Gastrocnemius medialis (tissue), 4 donors: ENCODE measurements at regions not wholly inside any gene's neighbourhood (a gene's known extent, or its start where the extent isn't known, plus 50 kb on each side); places are given as distances from the start of the nearest gene placed in this dataset.

Experiments
- ATAC-seq, 2 donors: fragments of 150-250 bp; one replicate each; pipeline ENCODE4 v1.9.1; 2016
- DNase-seq, 2 donors: peaks; one replicate each; pipeline ENCODE4 v3.0.0-alpha.2; 2019
- H3K27ac ChIP-seq, 4 donors: fragments of 200-600 bp; sonication (generic); 1 replicate in 1 of 4; 2 replicates in 3 of 4; pipeline ENCODE4 v1.5.1; 2016 to 2018; ENCODE audit warnings: mild to moderate bottlenecking in 2 of 4, moderate library complexity in 1 of 4
- H3K27me3 ChIP-seq, 3 donors: fragments of 200-600 bp; sonication (generic) in 2 of 3; 1 replicate in 1 of 3; 2 replicates in 2 of 3; pipeline versions ENCODE4 v1.5.1 to v1.6.0; 2016 to 2019; ENCODE audit warnings: mild to moderate bottlenecking in 1 of 3, moderate library complexity in 1 of 3
- H3K36me3 ChIP-seq, 2 donors: fragments of 200-600 bp; sonication (generic) in 1 of 2; one replicate each; pipeline ENCODE4 v1.5.1; 2017 to 2018
- H3K4me1 ChIP-seq, 2 donors: fragments of 200-600 bp; sonication (generic) in 1 of 2; one replicate each; pipeline ENCODE4 v1.5.1; 2016 to 2017; ENCODE audit warnings: mild to moderate bottlenecking in 2 of 2
- H3K4me3 ChIP-seq, 4 donors: fragments of 200-600 bp; sonication (generic) in 3 of 4; 1 replicate in 1 of 4; 2 replicates in 3 of 4; pipeline ENCODE4 v1.5.1; 2016 to 2019; ENCODE audit warnings: mild to moderate bottlenecking in 2 of 4
- H3K9me3 ChIP-seq, 3 donors: fragments of 200-600 bp; sonication (generic) in 2 of 3; 1 replicate in 1 of 3; 2 replicates in 2 of 3; pipeline ENCODE4 v1.5.1; 2016 to 2019
- CTCF ChIP-seq, 5 experiments: fragments of 450-650 bp in 3 of 5; fragments of 200-600 bp in 2 of 5; sonication (generic) in 2 of 5; IDR thresholded peaks in 4 of 5; conservative IDR thresholded peaks in 1 of 5; 1 replicate in 4 of 5; 2 replicates in 1 of 5; pipeline ENCODE4 v1.5.1; 2016 to 2019; ENCODE audit warnings: antibody characterized with exemption in 5 of 5, mild to moderate bottlenecking in 3 of 5, moderate library complexity in 3 of 5
- POLR2A ChIP-seq, 2 donors: fragments of 450-650 bp; IDR thresholded peaks; one replicate each; pipeline ENCODE4 v1.6.1; 2017; ENCODE audit warnings: antibody characterized with exemption in 2 of 2, mild to moderate bottlenecking in 2 of 2, moderate library complexity in 2 of 2
- in situ Hi-C, 4 donors: fragments of 200-750 bp; cut with MboI; loops; one replicate each; pipeline versions ENCODE4 v1.15.0 to v1.8.0; 2017; ENCODE audit warnings: low sequenced_read_pairs in 4 of 4
- intact Hi-C: fragments of 100-400 bp; cut with DNase I; formaldehyde crosslinking; loops from one replicate; pipeline ENCODE4 v1.15.1; 2023; ENCODE audit warnings: low total_unique reads

DNA sequence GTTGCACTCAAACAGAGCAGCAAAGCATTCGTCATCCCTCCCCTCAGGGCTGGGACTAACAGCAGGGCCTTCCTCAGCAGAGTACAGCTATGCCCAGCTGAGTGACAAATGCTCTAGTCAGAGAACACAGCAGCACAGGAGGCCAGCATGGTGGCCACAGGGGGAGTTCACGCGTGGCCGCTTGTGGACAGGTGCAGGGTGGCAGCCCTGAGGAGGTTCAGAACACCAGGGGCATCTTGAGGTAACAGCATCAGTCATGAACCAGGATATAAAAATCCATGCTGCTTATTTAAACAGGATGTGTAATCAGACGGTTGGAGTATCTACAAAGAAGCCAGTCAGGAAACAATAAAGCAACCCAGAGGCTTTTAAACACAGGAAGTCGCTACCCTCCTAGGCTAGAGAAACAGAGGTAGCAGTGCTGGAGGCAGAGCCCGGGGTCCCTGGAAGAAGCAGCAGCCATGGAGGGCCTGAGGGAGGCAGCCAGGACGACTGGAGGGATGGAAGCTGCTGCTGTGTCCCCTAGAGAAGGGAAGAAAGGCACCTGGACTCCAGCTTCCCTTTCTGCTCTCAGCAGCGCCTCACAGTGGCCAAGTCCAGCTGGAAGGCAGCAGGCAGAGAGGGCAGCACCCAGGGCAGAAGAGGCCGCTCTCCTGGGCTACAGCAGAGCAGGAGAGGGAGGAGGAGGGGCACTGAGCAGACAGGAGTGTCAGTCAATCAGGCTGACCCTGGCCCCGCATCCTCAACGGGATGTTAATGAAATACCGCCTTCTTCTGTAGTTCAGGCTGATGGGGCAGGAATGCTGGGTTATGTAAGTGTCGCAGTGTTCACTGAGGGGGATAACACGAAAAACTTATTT, 70.8 kb upstream of the UCN3 start:
- intact Hi-C loops: no loop called here
- ATAC-seq: no peak
- H3K9me3 ChIP-seq: no peaks in the 10 kb centered on the region
- H3K27me3 ChIP-seq: no peaks in the 10 kb centered on the region
- TF ChIP-seq POLR2A (IDR thresholded peaks at IDR 0.05) (no peak), CTCF (IDR thresholded peaks at IDR 0.05 in 4 of 5, conservative IDR thresholded peaks at IDR 0.05 in 1 of 5) (peak in 1 of 5 experiments; percentile 29)
- peak in 1 of 2 donors; percentile 17 for DNase-seq
- peaks cover 0 to 33% of the 10 kb centered on the region in 2 donors for H3K4me1 ChIP-seq
- in situ Hi-C loops: loop anchor here in 2 of 4 donors (25.0 kb wide), 2 partner anchors 282 to 457 kb away; partner anchors contain the start of genes AKR1C2 (in 1 of the 2) and AKR1E2 (in 1 of the 2)
- no peaks in the 10 kb centered on the region for H3K36me3 ChIP-seq
- peak overlapping the region in 3 of 4 donors; percentile 24 to 55 (median 27) for H3K27ac ChIP-seq
- H3K4me3 ChIP-seq: no peak overlapping the region

- in situ Hi-C loops: loop anchor here in 2 of 4 donors (25.0 kb wide), 2 partner anchors 285 to 460 kb away; partner anchors contain the start of genes AKR1C2 (in 1 of the 2) and AKR1E2 (in 1 of the 2)
- no peak for TF ChIP-seq CTCF (IDR thresholded peaks at IDR 0.05 in 4 of 5, conservative IDR thresholded peaks at IDR 0.05 in 1 of 5)
- TF ChIP-seq POLR2A (IDR thresholded peaks at IDR 0.05): no peak
- intact Hi-C loops: no loop called here
- Histone ChIP-seq H3K9me3 (no peaks in the 10 kb centered on the region), H3K27ac (peak overlapping the region in 2 of 4 donors; percentile 35 to 51), H3K4me1 (peaks cover 0 to 27% of the 10 kb centered on the region in 2 donors), H3K36me3 (no peaks in the 10 kb centered on the region), H3K4me3 (no peak overlapping the region), H3K27me3 (no peaks in the 10 kb centered on the region)
- ATAC-seq (peak; percentile 61 to 73), DNase-seq (peak; percentile 30 to 54)
Measured at GRCh38 chr10:5297466-5297865, 67.3 kb upstream of the UCN3 start.

GRCh38 chr10:5297996-5298395, 66.8 kb upstream of the UCN3 start:
- in situ Hi-C loops: loop anchor here in 2 of 4 donors (25.0 kb wide), 2 partner anchors 286 to 461 kb away; partner anchors contain the start of genes AKR1C2 (in 1 of the 2) and AKR1E2 (in 1 of the 2)
- no peaks in the 10 kb centered on the region for H3K9me3 ChIP-seq
- no peaks in the 10 kb centered on the region for H3K36me3 ChIP-seq
- H3K4me1 ChIP-seq: peaks cover 0 to 27% of the 10 kb centered on the region in 2 donors
- ATAC-seq (no peak), DNase-seq (no peak)
- H3K27ac ChIP-seq: peak overlapping the region in 2 of 4 donors; percentile 35 to 51
- TF ChIP-seq CTCF (IDR thresholded peaks at IDR 0.05 in 4 of 5, conservative IDR thresholded peaks at IDR 0.05 in 1 of 5) (no peak), POLR2A (IDR thresholded peaks at IDR 0.05) (no peak)
- no peaks in the 10 kb centered on the region for H3K27me3 ChIP-seq
- no peak overlapping the region for H3K4me3 ChIP-seq
- intact Hi-C loops: no loop called here

DNA sequence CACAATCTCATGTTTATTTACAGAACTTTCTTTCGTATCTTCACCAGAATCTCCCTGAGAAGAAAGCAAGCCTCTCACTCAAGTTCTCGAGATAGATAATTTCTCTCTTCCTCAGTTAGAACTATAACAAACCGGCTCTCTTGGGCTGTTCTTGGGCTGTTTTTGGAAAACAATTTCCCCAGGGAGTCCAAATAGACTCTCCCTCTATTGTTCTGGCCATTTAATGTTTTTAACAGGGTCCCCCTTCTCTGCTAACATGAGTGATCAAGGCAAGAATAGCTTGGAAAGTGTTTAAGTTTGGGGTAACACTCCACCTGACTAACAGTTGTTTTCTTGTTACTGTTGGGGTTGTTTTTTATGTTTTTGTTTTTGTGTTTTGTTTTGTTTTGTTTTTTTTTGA, 64.8 kb upstream of the UCN3 start:
- Histone ChIP-seq H3K27ac (peak overlapping the region in 2 of 4 donors; percentile 10 to 24), H3K36me3 (no peaks in the 10 kb centered on the region), H3K27me3 (no peaks in the 10 kb centered on the region), H3K4me1 (peaks cover 0 to 27% of the 10 kb centered on the region in 2 donors), H3K9me3 (no peaks in the 10 kb centered on the region), H3K4me3 (no peak overlapping the region)
- TF ChIP-seq CTCF (IDR thresholded peaks at IDR 0.05 in 4 of 5, conservative IDR thresholded peaks at IDR 0.05 in 1 of 5) (no peak), POLR2A (IDR thresholded peaks at IDR 0.05) (no peak)
- ATAC-seq (no peak), DNase-seq (no peak)
- intact Hi-C loops: no loop called here
- in situ Hi-C loops: loop anchor here in 2 of 4 donors (25.0 kb wide), 2 partner anchors 288 to 463 kb away; partner anchors contain the start of genes AKR1C2 (in 1 of the 2) and AKR1E2 (in 1 of the 2)
